Sigmoid colon (tissue), 4 donors: ENCODE measurements at regions not wholly inside any gene's neighbourhood (a gene's known extent, or its start where the extent isn't known, plus 50 kb on each side); places are given as distances from the start of the nearest gene placed in this dataset.

ENCODE experiments used
- CTCF ChIP-seq, 4 experiments: fragments of 450-650 bp in 3 of 4; fragments of 200-600 bp in 1 of 4; IDR thresholded peaks; one replicate each; pipeline ENCODE4 v1.5.1; 2016 to 2019; ENCODE audit warnings: antibody characterized with exemption in 4 of 4, mild to moderate bottlenecking in 3 of 4, moderate library complexity in 2 of 4
- EP300 ChIP-seq, 4 donors: sonication (generic); formaldehyde crosslinking; IDR thresholded peaks; one replicate each; pipeline ENCODE4 v1.6.1; 2017; ENCODE audit warnings: antibody characterized with exemption in 4 of 4
- POLR2A ChIP-seq, 2 donors: fragments of 450-650 bp; IDR thresholded peaks; one replicate each; pipeline ENCODE4 v1.6.1; 2016; ENCODE audit warnings: antibody characterized with exemption in 2 of 2, mild to moderate bottlenecking in 2 of 2, moderate library complexity in 2 of 2

- TF ChIP-seq POLR2A (IDR thresholded peaks at IDR 0.05): no peak
- no peak for TF ChIP-seq CTCF (IDR thresholded peaks at IDR 0.05)
- TF ChIP-seq EP300 (IDR thresholded peaks at IDR 0.05): no peak
These were observed 534.6 kb downstream of the NTRK2 start for GRCh38 chr9:85204176-85204575.
